DOHH2 (cell line): ENCODE measurements at regions not wholly inside any gene's neighbourhood (a gene's known extent, or its start where the extent isn't known, plus 50 kb on each side); places are given as distances from the start of the nearest gene placed in this dataset.

Experiments
- EZH2phosphoT487 ChIP-seq: fragments of 200-600 bp; sonication (generic); IDR thresholded peaks from 2 replicates; pipeline ENCODE4 v1.6.1; 2017; ENCODE audit warnings: borderline replicate concordance, mild to moderate bottlenecking, antibody characterized with exemption, low read length, moderate library complexity, mixed read lengths
- TF ChIP-seq, protein P1 (sequence below): fragments of 200-600 bp; sonication (generic); IDR thresholded peaks from one replicate; pipeline ENCODE4 v1.5.1; 2014; ENCODE audit warnings: antibody characterized with exemption, mild to moderate bottlenecking, low read depth, low read length; ENCODE audit not compliant: poor library complexity, severe bottlenecking

DNA sequence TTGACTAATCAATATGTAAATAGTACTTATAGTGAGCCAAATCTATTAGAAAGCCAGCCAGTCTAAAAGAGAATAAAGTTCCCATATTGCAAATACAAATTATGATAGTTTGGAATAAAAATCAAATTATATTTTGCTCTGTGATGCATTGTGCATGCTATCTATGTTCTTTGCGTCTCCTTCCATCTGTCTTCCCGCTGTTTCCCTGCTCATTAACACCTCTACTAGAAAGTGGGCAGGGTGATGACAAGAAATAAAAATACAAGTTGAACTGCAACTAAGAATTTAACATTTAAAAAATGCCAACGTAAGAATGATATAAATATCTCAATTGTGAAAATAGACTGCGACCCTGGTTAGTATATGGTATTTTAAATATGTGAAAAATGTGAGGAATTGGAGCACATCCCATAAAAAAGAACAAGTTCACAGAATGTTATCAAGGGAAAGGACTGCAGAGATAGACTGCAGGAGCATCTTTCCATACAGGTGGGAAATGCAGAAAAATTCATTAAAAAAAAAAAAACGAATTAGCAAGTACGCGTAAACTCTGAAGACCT, 157.6 kb upstream of the PDE7B start:
- TF ChIP-seq, protein P1, sequence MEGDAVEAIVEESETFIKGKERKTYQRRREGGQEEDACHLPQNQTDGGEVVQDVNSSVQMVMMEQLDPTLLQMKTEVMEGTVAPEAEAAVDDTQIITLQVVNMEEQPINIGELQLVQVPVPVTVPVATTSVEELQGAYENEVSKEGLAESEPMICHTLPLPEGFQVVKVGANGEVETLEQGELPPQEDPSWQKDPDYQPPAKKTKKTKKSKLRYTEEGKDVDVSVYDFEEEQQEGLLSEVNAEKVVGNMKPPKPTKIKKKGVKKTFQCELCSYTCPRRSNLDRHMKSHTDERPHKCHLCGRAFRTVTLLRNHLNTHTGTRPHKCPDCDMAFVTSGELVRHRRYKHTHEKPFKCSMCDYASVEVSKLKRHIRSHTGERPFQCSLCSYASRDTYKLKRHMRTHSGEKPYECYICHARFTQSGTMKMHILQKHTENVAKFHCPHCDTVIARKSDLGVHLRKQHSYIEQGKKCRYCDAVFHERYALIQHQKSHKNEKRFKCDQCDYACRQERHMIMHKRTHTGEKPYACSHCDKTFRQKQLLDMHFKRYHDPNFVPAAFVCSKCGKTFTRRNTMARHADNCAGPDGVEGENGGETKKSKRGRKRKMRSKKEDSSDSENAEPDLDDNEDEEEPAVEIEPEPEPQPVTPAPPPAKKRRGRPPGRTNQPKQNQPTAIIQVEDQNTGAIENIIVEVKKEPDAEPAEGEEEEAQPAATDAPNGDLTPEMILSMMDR: no peak
- no peak for TF ChIP-seq EZH2phosphoT487
